CD1c-positive myeloid dendritic cell (primary cell): ENCODE measurements at regions not wholly inside any gene's neighbourhood (a gene's known extent, or its start where the extent isn't known, plus 50 kb on each side); places are given as distances from the start of the nearest gene placed in this dataset.

ENCODE experiments used
- DNase-seq: peaks from one replicate; pipeline ENCODE4 v3.0.0-alpha.2; 2016; ENCODE audit errors: extremely low spot score

DNA sequence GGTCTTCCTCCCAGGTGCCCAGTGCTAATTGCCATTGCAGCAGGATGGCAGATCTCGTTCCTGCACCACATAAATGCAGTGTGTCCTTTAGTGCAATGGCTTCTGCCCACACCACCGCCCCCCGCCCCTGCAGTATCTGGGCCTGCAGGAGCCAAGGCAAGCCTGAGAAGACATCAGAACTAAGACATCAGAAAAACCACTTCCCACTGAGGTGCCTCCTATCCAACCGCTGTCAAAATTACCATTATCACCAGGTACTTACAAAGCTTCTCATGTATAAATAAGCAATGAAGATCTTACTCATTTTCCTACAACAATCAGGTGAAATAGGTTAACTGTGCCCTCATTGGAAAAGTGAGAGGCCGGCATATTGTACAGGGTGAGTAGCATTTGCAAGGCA lies 228.8 kb downstream of the FBXO15 start:
- DNase-seq, result no peak

- DNase-seq, result no peak
These were observed 230.6 kb downstream of the FBXO15 start for GRCh38 chr18:73917046-73917445.

DNA sequence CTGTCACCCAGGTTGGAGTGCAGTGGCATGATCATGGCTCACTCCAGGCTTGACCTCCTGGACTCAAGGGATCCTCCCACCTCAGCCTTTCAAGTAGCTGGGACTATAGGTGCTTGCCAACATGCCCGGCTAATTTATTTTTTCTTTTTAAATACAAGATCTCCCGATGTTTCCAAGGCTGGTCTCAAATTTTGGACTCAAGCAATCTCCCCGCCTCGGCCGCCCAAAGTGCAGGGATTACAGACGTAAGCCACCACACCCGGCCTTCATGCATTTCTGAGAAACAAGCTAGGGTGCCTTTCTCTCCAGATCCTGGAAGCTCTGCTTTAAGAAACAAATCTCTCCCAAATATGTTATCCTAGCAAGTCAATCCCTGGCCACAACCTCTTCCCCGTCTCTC lies 234.1 kb downstream of the FBXO15 start:
- no peak for DNase-seq

DNA sequence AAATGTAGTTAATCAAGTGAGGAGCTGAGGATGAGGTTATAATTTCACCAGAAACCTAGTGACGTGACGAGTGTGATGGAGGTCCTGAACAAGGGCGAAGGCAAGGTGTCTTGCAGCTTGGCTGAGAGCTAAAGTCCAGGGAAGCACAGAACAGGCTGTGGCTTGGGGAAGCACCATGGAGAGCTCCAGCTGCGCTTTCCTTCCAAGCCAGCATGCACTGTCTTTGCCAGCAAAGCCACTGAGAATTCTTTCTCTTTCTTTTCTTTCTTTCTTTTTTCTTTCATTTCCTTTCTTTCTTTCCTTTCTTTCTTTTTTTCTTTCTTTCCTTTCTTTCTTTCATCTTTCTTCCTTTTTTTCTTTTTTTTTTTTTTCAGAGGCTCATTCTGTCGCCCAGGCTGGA lies 239.3 kb downstream of the FBXO15 start:
- no peak for DNase-seq

DNA sequence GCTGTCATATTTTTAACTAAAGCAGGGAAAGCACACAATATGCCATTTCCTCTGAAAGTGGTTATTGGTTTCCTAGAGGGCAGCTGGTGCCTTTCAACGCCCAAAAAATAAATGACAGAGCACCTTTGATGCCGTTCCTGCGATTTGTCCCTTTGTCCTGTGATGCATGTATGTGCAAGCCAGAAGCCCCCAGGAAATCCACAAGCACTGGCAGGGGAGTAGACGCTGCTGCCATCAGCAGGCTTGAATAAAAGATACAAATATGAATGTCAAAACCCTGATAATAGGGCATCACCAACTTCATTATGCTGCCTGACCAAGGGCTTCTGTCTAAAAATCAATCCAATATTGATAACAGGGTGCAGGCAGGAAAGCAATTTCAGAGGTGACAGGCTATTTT lies 246.1 kb downstream of the FBXO15 start:
- no peak for DNase-seq

- DNase-seq, result no peak
These were observed 246.5 kb downstream of the FBXO15 start for GRCh38 chr18:73901151-73901550.

GRCh38 chr18:73900106-73900835 lies 247.4 kb downstream of the FBXO15 start:
- DNase-seq, result no peak

- no peak for DNase-seq
These were observed 250.1 kb downstream of the FBXO15 start for GRCh38 chr18:73897517-73897916.

GRCh38 chr18:73896685-73897084 lies 250.9 kb downstream of the FBXO15 start:
- no peak for DNase-seq

DNA sequence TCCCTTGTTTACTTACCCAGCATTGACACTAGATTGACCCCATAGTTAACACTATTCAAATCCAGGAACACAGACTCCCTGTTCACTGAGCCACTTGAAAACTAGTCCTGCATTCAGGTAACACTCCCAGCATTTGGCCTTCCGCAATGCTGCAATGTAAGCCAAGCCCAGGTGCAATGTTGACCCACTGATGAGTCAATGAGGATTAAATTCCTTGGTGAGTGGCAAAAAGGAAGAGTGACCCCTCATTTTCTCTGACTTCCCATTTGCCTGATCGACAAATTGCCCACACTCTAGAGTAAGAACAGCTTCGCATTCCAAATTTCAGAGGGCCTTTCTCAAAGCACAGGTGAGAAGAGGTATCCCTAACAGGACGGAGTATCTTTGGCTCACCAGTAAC lies 251.9 kb downstream of the FBXO15 start:
- no peak for DNase-seq

DNA sequence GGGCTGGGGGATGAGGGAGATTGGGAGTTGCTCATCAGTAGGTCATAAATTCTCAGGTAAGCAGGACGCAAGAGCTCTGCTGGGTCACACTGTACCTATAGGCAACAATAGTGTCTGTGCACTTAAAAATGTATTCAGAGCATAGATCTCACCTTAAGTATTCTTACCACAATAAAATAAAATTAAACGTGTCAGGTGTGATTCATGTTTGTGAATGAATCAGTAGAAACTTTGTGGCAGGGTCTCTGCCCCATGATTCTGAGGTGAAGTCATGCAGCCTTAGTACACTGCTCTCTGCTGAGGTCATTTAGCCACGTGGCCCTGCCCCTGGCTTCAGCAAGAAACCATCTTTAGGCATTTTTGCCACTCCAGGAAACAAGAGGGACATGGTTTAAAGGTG lies 253.8 kb downstream of the FBXO15 start:
- DNase-seq, result no peak

DNA sequence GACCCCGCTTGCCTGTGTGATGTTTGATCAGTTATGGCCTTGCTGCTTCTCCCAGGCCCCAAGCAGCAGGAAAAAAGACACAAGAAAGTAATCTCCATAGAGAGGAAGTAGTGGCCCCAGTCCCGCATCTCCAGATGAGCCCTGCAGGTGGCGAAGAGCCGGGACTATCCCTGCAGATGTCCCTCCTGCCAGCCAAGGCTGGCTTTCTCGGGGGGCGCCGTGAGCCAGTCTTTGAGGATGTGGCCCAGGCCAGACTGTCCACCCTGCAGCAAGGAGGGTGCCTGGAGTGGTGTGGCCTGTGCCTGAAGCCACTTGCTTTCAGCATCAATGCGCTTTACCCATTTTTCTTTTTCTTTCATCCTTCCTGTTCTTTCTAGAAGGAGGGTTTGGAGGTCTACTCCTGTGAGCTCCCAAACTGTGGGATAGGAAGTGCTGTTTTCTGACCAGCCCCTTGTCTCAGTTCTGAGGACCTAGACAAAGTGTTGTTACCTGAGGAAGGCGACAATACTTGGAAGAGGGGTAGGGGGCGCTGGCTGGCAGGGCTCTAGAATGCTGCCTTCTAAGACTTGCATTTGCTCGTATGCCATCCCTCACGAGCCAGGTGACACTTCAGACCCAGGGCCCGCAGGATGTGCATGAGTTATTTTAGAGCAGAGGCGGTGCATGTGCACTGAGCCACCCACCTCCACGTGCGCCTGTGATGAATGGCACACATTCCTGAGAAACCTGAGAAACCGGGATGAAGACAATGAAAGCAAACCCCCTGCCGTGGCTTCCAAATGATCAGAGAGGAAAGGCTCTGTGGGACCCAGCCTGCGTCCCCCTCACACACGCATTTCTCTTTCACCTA lies 255.8 kb downstream of the FBXO15 start:
- no peak for DNase-seq

DNA sequence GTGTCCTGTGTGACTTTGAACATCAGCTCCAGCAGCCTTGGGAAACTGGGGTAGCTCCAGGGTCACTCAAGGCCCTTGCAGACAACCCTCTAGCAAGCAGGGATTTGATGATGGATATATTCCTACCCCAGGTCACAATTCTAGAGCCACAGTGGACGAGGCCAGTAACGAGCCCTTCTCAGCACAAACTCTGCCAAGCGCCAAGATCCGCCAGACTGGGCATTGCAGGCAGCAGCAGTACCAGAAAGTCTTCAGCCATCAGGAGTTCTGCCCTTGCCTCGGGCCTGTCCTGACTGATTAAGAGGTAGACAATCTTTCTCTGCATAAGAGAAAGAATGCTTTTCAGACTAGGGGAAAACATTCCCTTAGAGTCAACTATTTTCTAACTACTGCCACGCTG lies 259.1 kb downstream of the FBXO15 start:
- no peak for DNase-seq

DNA sequence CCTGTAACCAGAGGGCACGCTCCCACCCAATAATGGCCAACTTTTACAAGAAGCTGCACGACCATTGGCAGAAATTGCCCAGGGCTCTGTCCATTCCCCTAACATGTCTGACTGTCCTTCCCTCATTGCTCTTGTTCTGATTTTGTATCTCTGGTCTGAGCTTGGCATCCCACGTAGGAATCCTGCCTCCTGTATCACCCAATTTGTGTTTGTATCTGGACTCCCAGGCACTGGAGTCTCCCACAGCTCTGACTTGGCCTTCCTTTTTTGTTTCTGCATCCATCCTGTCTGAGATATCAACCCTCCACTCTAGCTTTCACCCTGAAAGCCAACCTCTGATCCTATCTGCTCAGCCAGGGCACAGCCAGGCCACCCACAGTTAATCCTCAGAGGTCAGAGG lies 259.8 kb downstream of the FBXO15 start:
- DNase-seq, result no peak

DNA sequence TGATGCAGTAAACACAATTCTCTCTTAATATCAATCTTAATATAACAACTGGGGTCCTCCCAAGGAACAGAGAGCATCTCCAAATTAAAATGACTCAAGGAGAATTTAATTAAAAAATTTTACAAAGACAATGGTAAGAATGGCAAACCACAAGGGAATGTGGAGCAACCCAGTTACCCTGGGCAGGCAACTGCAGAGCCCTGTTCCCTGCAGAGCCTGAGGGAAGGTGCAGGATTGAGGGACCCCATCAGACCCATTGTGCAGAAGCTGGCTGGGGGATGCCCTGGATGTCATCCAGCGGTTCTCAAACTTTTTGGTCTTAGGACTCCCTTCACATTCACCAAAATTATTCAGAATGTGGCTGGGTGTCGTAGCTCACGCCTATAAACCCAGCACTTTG lies 262.8 kb downstream of the FBXO15 start:
- no peak for DNase-seq

GRCh38 chr18:73881396-73881917 lies 266.2 kb downstream of the FBXO15 start:
- no peak for DNase-seq

- DNase-seq, result no peak
These were observed 267.2 kb downstream of the FBXO15 start for GRCh38 chr18:73880387-73880786.

DNA sequence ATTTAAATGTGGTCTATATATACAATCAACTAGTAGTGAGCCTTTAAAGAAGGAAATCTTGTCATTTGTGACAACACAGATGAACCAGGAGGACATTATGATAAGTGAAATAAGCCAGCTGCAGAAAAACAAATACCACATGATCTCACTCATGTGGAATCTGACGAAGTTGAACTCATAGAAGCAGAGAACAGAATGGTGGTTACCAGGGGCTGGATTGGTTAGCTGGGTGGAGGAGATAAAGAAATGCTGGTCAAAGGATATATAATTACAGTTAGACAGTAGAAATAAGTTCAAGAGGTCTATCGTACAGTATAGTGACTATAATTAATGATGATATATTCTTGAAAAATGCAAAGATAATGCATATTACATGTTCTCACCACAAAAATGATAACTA lies 267.9 kb downstream of the FBXO15 start:
- no peak for DNase-seq

GRCh38 chr18:73879328-73879727 lies 268.3 kb downstream of the FBXO15 start:
- no peak for DNase-seq

- DNase-seq, result no peak
These were observed 278.5 kb downstream of the FBXO15 start for GRCh38 chr18:73869182-73869581.

DNA sequence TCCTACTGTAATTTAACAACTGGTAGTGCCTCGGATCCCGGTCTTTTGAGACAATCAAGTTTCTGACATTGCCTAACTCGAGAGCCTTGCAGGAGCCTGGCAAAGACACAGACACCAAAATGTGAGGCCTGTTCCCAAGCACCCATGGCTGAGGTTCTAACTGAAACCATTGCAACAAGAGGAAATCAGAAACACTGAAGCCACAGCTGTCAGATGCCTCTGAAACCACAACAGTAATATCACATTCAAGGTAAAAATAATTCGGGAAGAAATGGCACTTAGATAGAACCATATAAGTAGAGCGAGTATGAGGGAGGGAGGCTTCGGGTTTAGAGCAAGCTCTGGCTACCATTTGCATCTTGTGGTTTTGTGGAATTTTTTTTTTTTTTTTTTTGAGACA lies 285.9 kb downstream of the FBXO15 start:
- DNase-seq, result no peak

DNA sequence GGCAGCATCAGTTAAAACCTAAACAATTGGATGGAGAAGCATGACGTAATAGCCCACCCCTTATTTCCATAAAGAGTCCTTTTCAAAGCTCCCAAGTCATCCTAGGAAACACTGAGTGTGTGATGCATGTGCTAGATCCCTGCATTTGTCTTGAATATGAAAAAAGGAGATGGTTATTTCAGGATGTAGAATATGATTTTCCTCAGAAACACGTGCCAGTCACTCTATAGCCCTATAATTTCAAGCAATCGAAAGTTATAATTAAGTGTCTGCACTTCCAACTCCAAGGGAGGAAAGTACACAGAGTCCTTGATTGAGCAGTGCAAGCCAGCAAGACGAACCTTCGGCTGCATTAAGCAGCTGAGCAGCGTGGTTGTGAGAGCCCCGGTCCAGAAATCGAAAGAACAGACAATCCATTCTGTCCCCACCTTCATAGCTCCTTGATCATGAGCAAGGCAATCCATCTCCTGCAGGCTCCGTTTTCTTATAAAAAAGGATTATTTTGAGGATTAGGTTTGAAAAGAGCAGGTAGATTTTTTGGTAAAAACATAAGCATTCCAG lies 287.7 kb downstream of the FBXO15 start:
- DNase-seq, result no peak
